Fibroblast of lung (primary cell): ENCODE measurements at regions not wholly inside any gene's neighbourhood (a gene's known extent, or its start where the extent isn't known, plus 50 kb on each side); places are given as distances from the start of the nearest gene placed in this dataset.

Experiments
- EZH2 ChIP-seq: IDR thresholded peaks from 2 replicates; pipeline ENCODE4 v1.5.1; 2012; ENCODE audit warnings: low read length, control low read depth, mild to moderate bottlenecking; ENCODE audit errors: missing control alignments
- TF ChIP-seq, protein P1 (sequence below), 2 donors: IDR thresholded peaks in 1 of 2; conservative IDR thresholded peaks in 1 of 2; 1 replicate in 1 of 2; 2 replicates in 1 of 2; pipeline ENCODE4 v1.5.1; 2011 to 2012; ENCODE audit warnings: low read length in 2 of 2, control low read depth in 1 of 2, inconsistent platforms in 1 of 2, low read depth in 1 of 2, mild to moderate bottlenecking in 1 of 2

DNA sequence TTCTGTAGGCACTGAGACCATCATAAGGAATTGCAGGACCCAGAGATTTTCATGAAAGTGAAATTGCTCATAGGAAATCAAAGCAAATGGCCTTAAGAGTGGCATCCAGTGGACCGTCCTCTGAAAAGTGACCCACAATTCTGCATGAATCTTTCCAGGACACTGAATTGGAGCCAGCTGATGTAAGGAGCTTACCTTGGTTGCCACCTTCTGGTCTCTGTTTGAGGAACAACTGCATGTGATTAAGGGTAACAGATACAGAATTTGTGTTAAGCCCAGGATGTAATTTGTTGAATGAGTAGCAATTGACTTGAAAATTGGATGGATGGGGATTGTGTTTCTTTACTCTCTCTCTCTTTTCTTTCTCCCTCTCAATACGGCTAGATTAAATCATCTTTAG lies 49.9 kb upstream of the GAS1 start:
- TF ChIP-seq, protein P1, sequence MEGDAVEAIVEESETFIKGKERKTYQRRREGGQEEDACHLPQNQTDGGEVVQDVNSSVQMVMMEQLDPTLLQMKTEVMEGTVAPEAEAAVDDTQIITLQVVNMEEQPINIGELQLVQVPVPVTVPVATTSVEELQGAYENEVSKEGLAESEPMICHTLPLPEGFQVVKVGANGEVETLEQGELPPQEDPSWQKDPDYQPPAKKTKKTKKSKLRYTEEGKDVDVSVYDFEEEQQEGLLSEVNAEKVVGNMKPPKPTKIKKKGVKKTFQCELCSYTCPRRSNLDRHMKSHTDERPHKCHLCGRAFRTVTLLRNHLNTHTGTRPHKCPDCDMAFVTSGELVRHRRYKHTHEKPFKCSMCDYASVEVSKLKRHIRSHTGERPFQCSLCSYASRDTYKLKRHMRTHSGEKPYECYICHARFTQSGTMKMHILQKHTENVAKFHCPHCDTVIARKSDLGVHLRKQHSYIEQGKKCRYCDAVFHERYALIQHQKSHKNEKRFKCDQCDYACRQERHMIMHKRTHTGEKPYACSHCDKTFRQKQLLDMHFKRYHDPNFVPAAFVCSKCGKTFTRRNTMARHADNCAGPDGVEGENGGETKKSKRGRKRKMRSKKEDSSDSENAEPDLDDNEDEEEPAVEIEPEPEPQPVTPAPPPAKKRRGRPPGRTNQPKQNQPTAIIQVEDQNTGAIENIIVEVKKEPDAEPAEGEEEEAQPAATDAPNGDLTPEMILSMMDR (conservative IDR thresholded peaks at IDR 0.05 in 1 of 2, IDR thresholded peaks at IDR 0.05 in 1 of 2; ENCODE audit: low read depth in 1 of 2, low read length in 2 of 2) = no peak
- TF ChIP-seq EZH2 = no peak
